ENCODE measurements at regions not wholly inside any gene's neighbourhood (a gene's known extent, or its start where the extent isn't known, plus 50 kb on each side); places are given as distances from the start of the nearest gene placed in this dataset.
A peak's percentile ranks its signal among the peaks of the same experiment; 100 is the strongest.

GRCh38 chr2:183511154-183511553, 386.9 kb downstream of the NUP35 start:
- TF ChIP-seq CTCF (IDR thresholded peaks at IDR 0.05; ENCODE audit: borderline replicate concordance, extremely low read depth, insufficient read depth): no peak
- H3K4me3 ChIP-seq (ENCODE audit: low read length in 3 of 3): no peak overlapping the region
- intact Hi-C loops (cut with DNase I): no loop called here
- H3K36me3 ChIP-seq (ENCODE audit: control insufficient read depth in 2 of 3, insufficient read depth in 3 of 3, low read length in 3 of 3): no peaks in the 10 kb centered on the region
- H3K27ac ChIP-seq (ENCODE audit: low read depth in 2 of 2, low read length in 2 of 2): no peak overlapping the region
- H3K9me3 ChIP-seq (ENCODE audit: control insufficient read depth in 2 of 3, insufficient read depth in 1 of 3, low read length in 3 of 3): no peaks in the 10 kb centered on the region
- H3K4me1 ChIP-seq (ENCODE audit: control insufficient read depth in 2 of 3, insufficient read depth in 2 of 3, low read depth in 1 of 3, low read length in 3 of 3): no peaks in the 10 kb centered on the region
- H3K27me3 ChIP-seq (ENCODE audit: control insufficient read depth, insufficient read depth, low read length): no peaks in the 10 kb centered on the region
- DNase-seq: no peak
- FAIRE-seq: no peak
- no peak overlapping the region for H3K9ac ChIP-seq (ENCODE audit: low read length in 3 of 3)

DNA sequence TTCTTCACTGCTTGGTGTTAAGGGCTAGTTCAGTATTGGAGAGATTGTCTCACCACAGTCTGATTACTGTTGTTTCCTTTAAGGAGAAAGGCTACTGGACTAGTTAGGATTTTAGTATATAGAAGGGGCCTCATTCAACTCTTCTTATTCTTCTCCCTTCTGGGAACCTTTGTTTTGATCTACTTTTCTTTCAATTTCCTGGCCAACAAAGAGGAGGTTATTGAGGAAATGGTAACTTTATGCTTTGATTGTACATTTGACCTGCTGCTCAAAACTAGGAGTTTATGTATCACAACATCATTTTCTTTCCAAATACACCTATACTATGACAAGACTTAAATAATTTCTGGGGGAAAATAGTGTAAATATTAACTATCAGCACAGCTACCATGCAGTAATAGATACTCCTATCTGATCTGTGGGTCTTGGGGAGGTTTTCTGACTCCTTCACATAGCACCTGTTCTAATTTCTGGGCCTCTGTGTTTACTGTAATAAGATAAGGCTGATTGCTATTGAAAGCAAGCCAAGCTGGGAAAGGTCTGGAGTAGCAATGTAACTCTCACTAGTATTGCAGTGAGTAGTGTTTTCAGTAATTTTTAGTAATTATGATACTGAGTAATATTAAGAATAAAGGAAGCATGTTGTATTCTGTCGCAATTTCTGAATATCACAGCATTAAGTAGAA, 395.3 kb downstream of the NUP35 start:
- Histone ChIP-seq H3K36me3 (ENCODE audit: control insufficient read depth in 2 of 3, insufficient read depth in 3 of 3, low read length in 3 of 3) (no peaks in the 10 kb centered on the region), H3K4me1 (ENCODE audit: control insufficient read depth in 2 of 3, insufficient read depth in 2 of 3, low read depth in 1 of 3, low read length in 3 of 3) (no peaks in the 10 kb centered on the region), H3K27me3 (ENCODE audit: control insufficient read depth, insufficient read depth, low read length) (no peaks in the 10 kb centered on the region), H3K4me3 (ENCODE audit: low read length in 3 of 3) (no peak overlapping the region), H3K27ac (ENCODE audit: low read depth in 2 of 2, low read length in 2 of 2) (no peak overlapping the region), H3K9ac (ENCODE audit: low read length in 3 of 3) (no peak overlapping the region), H3K9me3 (ENCODE audit: control insufficient read depth in 2 of 3, insufficient read depth in 1 of 3, low read length in 3 of 3) (no peaks in the 10 kb centered on the region)
- FAIRE-seq (no peak), DNase-seq (peak in 1 of 5 donors; percentile 21)
- no peak for TF ChIP-seq CTCF (IDR thresholded peaks at IDR 0.05; ENCODE audit: borderline replicate concordance, extremely low read depth, insufficient read depth)
- intact Hi-C loops (cut with DNase I): no loop called here

- Histone ChIP-seq H3K27me3 (ENCODE audit: control insufficient read depth, insufficient read depth, low read length) (no peaks in the 10 kb centered on the region), H3K9me3 (ENCODE audit: control insufficient read depth in 2 of 3, insufficient read depth in 1 of 3, low read length in 3 of 3) (no peaks in the 10 kb centered on the region), H3K4me3 (ENCODE audit: low read length in 3 of 3) (no peak overlapping the region), H3K4me1 (ENCODE audit: control insufficient read depth in 2 of 3, insufficient read depth in 2 of 3, low read depth in 1 of 3, low read length in 3 of 3) (no peaks in the 10 kb centered on the region), H3K27ac (ENCODE audit: low read depth in 2 of 2, low read length in 2 of 2) (no peak overlapping the region), H3K9ac (ENCODE audit: low read length in 3 of 3) (no peak overlapping the region), H3K36me3 (ENCODE audit: control insufficient read depth in 2 of 3, insufficient read depth in 3 of 3, low read length in 3 of 3) (no peaks in the 10 kb centered on the region)
- no peak for TF ChIP-seq CTCF (IDR thresholded peaks at IDR 0.05; ENCODE audit: borderline replicate concordance, extremely low read depth, insufficient read depth)
- no peak for FAIRE-seq
- intact Hi-C loops (cut with DNase I): no loop called here
- peak in 2 of 5 donors; percentile 38 to 75 for DNase-seq
Measured at GRCh38 chr2:183521911-183522310, 397.7 kb downstream of the NUP35 start.
